Right lobe of liver (tissue), 6 donors: ENCODE measurements at regions not wholly inside any gene's neighbourhood (a gene's known extent, or its start where the extent isn't known, plus 50 kb on each side); places are given as distances from the start of the nearest gene placed in this dataset.

Source experiments
- ATAC-seq, 4 donors: fragments of 200-7000 bp; cut with Tn5 transposase; one replicate each; pipeline ENCODE4 v1.9.1; 2020; ENCODE audit warnings: mild to moderate bottlenecking in 4 of 4, moderate library complexity in 4 of 4
- DNase-seq, 3 donors: peaks; one replicate each; pipeline ENCODE4 v3.0.0-alpha.2; 2020
- H3K27ac ChIP-seq, 3 donors: fragments of 200-600 bp; one replicate each; pipeline ENCODE4 v1.8.0; 2022
- H3K27me3 ChIP-seq, 2 donors: fragments of 200-600 bp; one replicate each; pipeline ENCODE4 v1.8.0; 2022
- H3K36me3 ChIP-seq, 4 donors: fragments of 200-600 bp; sonication (generic) in 1 of 4; one replicate each; pipeline versions ENCODE4 v1.5.1 to v1.8.0; 2017 to 2022; ENCODE audit warnings: control low read depth in 1 of 4
- H3K4me1 ChIP-seq, 4 donors: fragments of 200-600 bp; sonication (generic) in 1 of 4; one replicate each; pipeline versions ENCODE4 v1.5.1 to v1.8.0; 2017 to 2022; ENCODE audit warnings: control low read depth in 1 of 4
- H3K4me3 ChIP-seq, 3 donors: fragments of 200-600 bp; one replicate each; pipeline ENCODE4 v1.8.0; 2022
- H3K9me3 ChIP-seq, 4 donors: fragments of 200-600 bp; sonication (generic) in 1 of 4; one replicate each; pipeline versions ENCODE4 v1.5.1 to v1.8.0; 2017 to 2022; ENCODE audit warnings: control low read depth in 1 of 4
- CTCF ChIP-seq, 4 donors: fragments of 200-600 bp in 3 of 4; fragments of 450-650 bp in 1 of 4; IDR thresholded peaks; one replicate each; pipeline versions ENCODE4 v1.5.1 to v1.8.0; 2016 to 2022; ENCODE audit warnings: antibody characterized with exemption in 4 of 4, mild to moderate bottlenecking in 2 of 4
- POLR2A ChIP-seq: fragments of 450-650 bp; IDR thresholded peaks from one replicate; pipeline ENCODE4 v1.6.1; 2017; ENCODE audit warnings: antibody characterized with exemption, mild to moderate bottlenecking
- WGBS: methylation state at CpG from one replicate; pipeline ENCODE4 v1.1.6; 2018; ENCODE audit warnings: low coverage, low lambda C conversion rate; ENCODE audit not compliant: insufficient coverage; ENCODE audit errors: missing lambda C conversion rate; 5-methylcytosine and 5-hydroxymethylcytosine counted together
- intact Hi-C, 2 donors: fragments of 100-400 bp; cut with DNase I; formaldehyde crosslinking; loops; one replicate each; pipeline versions ENCODE4 v1.11.2 to v1.14.1; 2022
- donor health status: DM: no; HTN: yes; CAD: no.
- donor health status: DM: no; HTN: no; CAD: no.
- donor health status: DM: no; HTN: no; CAD: no.
- donor health status: DM: no; HTN: yes; CAD: no.
- donor health status: DM: no; HTN: yes; CAD: no.

- DNase-seq (no peak), ATAC-seq (no peak)
- no peaks in the 10 kb centered on the region for H3K9me3 ChIP-seq
- H3K27me3 ChIP-seq: no peaks in the 10 kb centered on the region
- no peaks in the 10 kb centered on the region for H3K36me3 ChIP-seq
- intact Hi-C loops: no loop called here
- H3K27ac ChIP-seq: no peak overlapping the region
- WGBS: 67% methylated on average over 5 of the region's 8 CpGs
- TF ChIP-seq POLR2A: no peak
- TF ChIP-seq CTCF (IDR thresholded peaks at IDR 0.05): no peak
- H3K4me1 ChIP-seq: no peaks in the 10 kb centered on the region
- no peak overlapping the region for H3K4me3 ChIP-seq
These were observed 184.2 kb downstream of the MATN1 start for GRCh38 chr1:30538993-30539867.

- Histone ChIP-seq H3K36me3 (no peaks in the 10 kb centered on the region), H3K27ac (no peak overlapping the region), H3K9me3 (no peaks in the 10 kb centered on the region), H3K4me3 (no peak overlapping the region), H3K4me1 (no peaks in the 10 kb centered on the region), H3K27me3 (no peaks in the 10 kb centered on the region)
- WGBS: 63% methylated on average over 5 of the region's 12 CpGs
- intact Hi-C loops: no loop called here
- TF ChIP-seq POLR2A: no peak
- TF ChIP-seq CTCF (IDR thresholded peaks at IDR 0.05): no peak
- no peak for ATAC-seq
- no peak for DNase-seq
These were observed 185.0 kb downstream of the MATN1 start for GRCh38 chr1:30538226-30538992.

GRCh38 chr1:30537279-30537678, 186.1 kb downstream of the MATN1 start:
- H3K4me3 ChIP-seq: no peak overlapping the region
- TF ChIP-seq CTCF (IDR thresholded peaks at IDR 0.05) (no peak), POLR2A (no peak)
- DNase-seq (no peak), ATAC-seq (no peak)
- no peak overlapping the region for H3K27ac ChIP-seq
- intact Hi-C loops: no loop called here
- no peaks in the 10 kb centered on the region for H3K4me1 ChIP-seq
- H3K36me3 ChIP-seq: no peaks in the 10 kb centered on the region
- H3K27me3 ChIP-seq: no peaks in the 10 kb centered on the region
- 53% methylated on average over 3 of the region's 3 CpGs for WGBS
- H3K9me3 ChIP-seq: no peaks in the 10 kb centered on the region

DNA sequence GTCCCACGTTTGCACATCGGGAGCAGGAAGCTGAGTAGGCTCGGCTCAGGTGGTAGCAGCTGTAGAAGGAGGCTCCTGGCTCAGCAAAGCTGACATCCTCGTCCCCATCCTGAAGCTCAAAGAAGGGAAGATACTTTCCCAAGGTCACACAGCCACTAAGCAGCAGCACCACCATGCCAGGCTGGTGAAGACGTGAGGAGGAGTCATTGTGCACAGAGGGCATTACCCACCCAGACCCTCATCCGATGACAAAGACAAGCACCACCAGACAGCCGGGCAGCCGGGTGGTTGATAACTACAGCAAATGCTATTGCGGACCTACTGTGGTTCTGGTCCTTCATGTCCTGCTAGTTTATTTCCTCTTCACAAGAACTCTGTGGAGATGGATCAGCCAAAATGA, 186.9 kb downstream of the MATN1 start:
- intact Hi-C loops: no loop called here
- DNase-seq: no peak
- no peak for ATAC-seq
- Histone ChIP-seq H3K9me3 (no peaks in the 10 kb centered on the region), H3K27ac (no peak overlapping the region), H3K36me3 (no peaks in the 10 kb centered on the region), H3K27me3 (no peaks in the 10 kb centered on the region), H3K4me1 (no peaks in the 10 kb centered on the region), H3K4me3 (no peak overlapping the region)
- 73% methylated on average over 3 of the region's 9 CpGs for WGBS
- TF ChIP-seq CTCF (IDR thresholded peaks at IDR 0.05): no peak
- TF ChIP-seq POLR2A: no peak
